CD4-positive, alpha-beta T cell treated with Interleukin-15 for 1 hour (primary cell): ENCODE measurements at regions not wholly inside any gene's neighbourhood (a gene's known extent, or its start where the extent isn't known, plus 50 kb on each side); places are given as distances from the start of the nearest gene placed in this dataset.

Experiments
- DNase-seq: peaks from one replicate; pipeline ENCODE4 v3.0.0-alpha.2; 2020

- no peak for DNase-seq
Measured at GRCh38 chr4:18815081-18815778, 793.7 kb upstream of the LCORL start.

- DNase-seq = no peak
Measured at GRCh38 chr4:18813771-18814170, 792.2 kb upstream of the LCORL start.

- DNase-seq = no peak
Measured at GRCh38 chr4:18813055-18813454, 791.5 kb upstream of the LCORL start.

GRCh38 chr4:18803781-18804180, 782.2 kb upstream of the LCORL start:
- no peak for DNase-seq

GRCh38 chr4:18798123-18798522, 776.6 kb upstream of the LCORL start:
- DNase-seq = no peak

- no peak for DNase-seq
Measured at GRCh38 chr4:18795794-18796193, 774.2 kb upstream of the LCORL start.

- no peak for DNase-seq
Measured at GRCh38 chr4:18777190-18777930, 755.8 kb upstream of the LCORL start.

- DNase-seq = no peak
Measured at GRCh38 chr4:18767921-18768320, 746.4 kb upstream of the LCORL start.

- DNase-seq = no peak
Measured at GRCh38 chr4:18756671-18757070, 735.1 kb upstream of the LCORL start.

- no peak for DNase-seq
Measured at GRCh38 chr4:18754180-18754579, 732.6 kb upstream of the LCORL start.

- no peak for DNase-seq
Measured at GRCh38 chr4:18751083-18751482, 729.5 kb upstream of the LCORL start.

- DNase-seq = no peak
Measured at GRCh38 chr4:18749391-18749790, 727.8 kb upstream of the LCORL start.

GRCh38 chr4:18736551-18736950, 715.0 kb upstream of the LCORL start:
- no peak for DNase-seq

GRCh38 chr4:18735740-18736268, 714.2 kb upstream of the LCORL start:
- DNase-seq = no peak

- no peak for DNase-seq
Measured at GRCh38 chr4:18734405-18734804, 712.9 kb upstream of the LCORL start.

- no peak for DNase-seq
Measured at GRCh38 chr4:18733961-18734360, 712.4 kb upstream of the LCORL start.

GRCh38 chr4:18722748-18723191, 701.2 kb upstream of the LCORL start:
- DNase-seq = no peak

- DNase-seq = no peak
Measured at GRCh38 chr4:18698119-18698883, 676.7 kb upstream of the LCORL start.

- no peak for DNase-seq
Measured at GRCh38 chr4:18695733-18696527, 674.4 kb upstream of the LCORL start.

- no peak for DNase-seq
Measured at GRCh38 chr4:18691431-18692200, 670.1 kb upstream of the LCORL start.

- DNase-seq = no peak
Measured at GRCh38 chr4:18690291-18690955, 668.9 kb upstream of the LCORL start.
